ENCODE measurements at regions not wholly inside any gene's neighbourhood (a gene's known extent, or its start where the extent isn't known, plus 50 kb on each side); places are given as distances from the start of the nearest gene placed in this dataset.
A peak's percentile ranks its signal among the peaks of the same experiment; 100 is the strongest.
"Not testable (repeated sequence)": the region's sequence is repeated elsewhere in the genome, so short reads cannot be mapped to it uniquely, and the experiment has no call there.

- DNase-seq = not testable (repeated sequence)
Measured at GRCh38 chr7:101679653-101680173, 50.6 kb upstream of the MYL10 start.

GRCh38 chr7:101680406-101681145 is 51.5 kb upstream of the MYL10 start:
- DNase-seq = no peak

- peak; percentile 84 for DNase-seq
Measured at GRCh38 chr7:101681170-101682007, 52.3 kb upstream of the MYL10 start.

GRCh38 chr7:101684983-101685330 is 55.9 kb upstream of the MYL10 start:
- DNase-seq = no peak

- no peak for DNase-seq
Measured at GRCh38 chr7:101686030-101686429, 56.9 kb upstream of the MYL10 start.

GRCh38 chr7:101687081-101687480 is 58.0 kb upstream of the MYL10 start:
- DNase-seq = no peak

- DNase-seq = no peak
Measured at GRCh38 chr7:101687791-101688182, 58.7 kb upstream of the MYL10 start.

- peak; percentile 91 for DNase-seq
Measured at GRCh38 chr7:101688183-101688831, 59.2 kb upstream of the MYL10 start.

GRCh38 chr7:101688995-101689907 is 60.2 kb upstream of the MYL10 start:
- DNase-seq = no peak

- no peak for DNase-seq
Measured at GRCh38 chr7:101690061-101690460, 61.0 kb upstream of the MYL10 start.

- no peak for DNase-seq
Measured at GRCh38 chr7:101691822-101692384, 62.8 kb upstream of the MYL10 start.

- DNase-seq = no peak
Measured at GRCh38 chr7:101693498-101694091, 64.5 kb upstream of the MYL10 start.

GRCh38 chr7:101698964-101699363 is 69.9 kb upstream of the MYL10 start:
- DNase-seq = no peak

- DNase-seq = no peak
Measured at GRCh38 chr7:101699399-101699798, 70.3 kb upstream of the MYL10 start.

- no peak for DNase-seq
Measured at GRCh38 chr7:101699881-101700823, 71.1 kb upstream of the MYL10 start.

GRCh38 chr7:101701153-101701794 is 72.2 kb upstream of the MYL10 start:
- DNase-seq = no peak

GRCh38 chr7:101702362-101702850 is 73.3 kb upstream of the MYL10 start:
- no peak for DNase-seq

- no peak for DNase-seq
Measured at GRCh38 chr7:101705331-101705730, 76.2 kb upstream of the MYL10 start.

- no peak for DNase-seq
Measured at GRCh38 chr7:101707587-101707986, 78.5 kb upstream of the MYL10 start.

- DNase-seq = no peak
Measured at GRCh38 chr7:101708223-101708622, 79.1 kb upstream of the MYL10 start.

All from right forelimb (tissue), 1 donor.